ENCODE measurements at regions not wholly inside any gene's neighbourhood (a gene's known extent, or its start where the extent isn't known, plus 50 kb on each side); places are given as distances from the start of the nearest gene placed in this dataset.
"Not testable (repeated sequence)": the region's sequence is repeated elsewhere in the genome, so short reads cannot be mapped to it uniquely, and the experiment has no call there.

GRCh38 chrX:107296184-107296583, 89.8 kb downstream of the DNAAF6 start:
- DNase-seq (ENCODE audit: low read depth) = not testable (repeated sequence)

GRCh38 chrX:107298276-107298675, 91.9 kb downstream of the DNAAF6 start:
- DNase-seq (ENCODE audit: low read depth) = no peak

- DNase-seq (ENCODE audit: low read depth) = no peak
Measured at GRCh38 chrX:107301253-107301652, 94.8 kb downstream of the DNAAF6 start.

- no peak for DNase-seq (ENCODE audit: low read depth)
Measured at GRCh38 chrX:107304141-107304540, 97.7 kb downstream of the DNAAF6 start.

GRCh38 chrX:107323786-107324492, 117.5 kb downstream of the DNAAF6 start:
- no peak for DNase-seq (ENCODE audit: low read depth)

GRCh38 chrX:107324493-107325310, 118.3 kb downstream of the DNAAF6 start:
- DNase-seq (ENCODE audit: low read depth) = peak; percentile 29

DNA sequence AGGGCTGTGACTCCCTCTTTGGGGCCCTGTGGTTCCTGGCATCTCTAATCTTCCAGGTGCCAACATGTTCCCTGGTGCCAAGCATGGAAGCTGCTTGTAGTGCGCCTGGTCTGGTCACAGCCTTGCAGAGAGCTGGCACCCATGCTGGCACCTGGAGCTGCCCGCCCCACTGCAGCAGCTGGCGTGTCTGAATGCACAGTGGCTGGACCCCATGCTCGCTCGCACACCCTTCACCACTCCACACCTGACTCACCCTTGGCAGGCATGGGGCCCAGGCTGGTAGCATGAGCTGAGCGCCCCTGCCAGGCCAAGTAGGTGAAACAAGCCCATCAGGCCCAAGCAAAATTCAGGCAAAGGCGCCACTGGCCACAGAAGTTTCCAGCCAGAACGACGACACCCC, 119.1 kb downstream of the DNAAF6 start:
- DNase-seq (ENCODE audit: low read depth) = no peak

GRCh38 chrX:107348051-107348450, 101.4 kb upstream of the FRMPD3 start:
- no peak for DNase-seq (ENCODE audit: low read depth)

GRCh38 chrX:107348990-107349389, 100.5 kb upstream of the FRMPD3 start:
- no peak for DNase-seq (ENCODE audit: low read depth)

DNA sequence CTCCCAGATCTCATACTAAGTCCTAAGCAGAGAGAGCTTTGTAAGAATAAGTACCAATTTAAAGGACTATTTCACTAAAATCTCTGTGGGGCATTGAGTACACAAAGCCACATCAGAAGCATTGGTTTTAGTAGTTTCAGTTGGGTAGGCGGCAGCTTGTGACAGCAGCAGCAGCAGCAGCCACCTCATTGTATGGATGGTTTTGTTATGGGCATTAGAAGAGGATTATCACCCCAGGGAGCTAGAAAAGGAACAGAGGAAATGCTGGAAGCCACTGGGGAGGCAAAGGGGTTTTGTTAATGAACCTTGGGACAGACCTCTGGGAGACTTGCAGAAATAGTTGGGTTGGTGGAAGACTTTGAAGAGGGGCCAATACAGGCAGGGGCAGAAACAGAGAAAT, 93.9 kb upstream of the FRMPD3 start:
- DNase-seq (ENCODE audit: low read depth) = no peak

DNA sequence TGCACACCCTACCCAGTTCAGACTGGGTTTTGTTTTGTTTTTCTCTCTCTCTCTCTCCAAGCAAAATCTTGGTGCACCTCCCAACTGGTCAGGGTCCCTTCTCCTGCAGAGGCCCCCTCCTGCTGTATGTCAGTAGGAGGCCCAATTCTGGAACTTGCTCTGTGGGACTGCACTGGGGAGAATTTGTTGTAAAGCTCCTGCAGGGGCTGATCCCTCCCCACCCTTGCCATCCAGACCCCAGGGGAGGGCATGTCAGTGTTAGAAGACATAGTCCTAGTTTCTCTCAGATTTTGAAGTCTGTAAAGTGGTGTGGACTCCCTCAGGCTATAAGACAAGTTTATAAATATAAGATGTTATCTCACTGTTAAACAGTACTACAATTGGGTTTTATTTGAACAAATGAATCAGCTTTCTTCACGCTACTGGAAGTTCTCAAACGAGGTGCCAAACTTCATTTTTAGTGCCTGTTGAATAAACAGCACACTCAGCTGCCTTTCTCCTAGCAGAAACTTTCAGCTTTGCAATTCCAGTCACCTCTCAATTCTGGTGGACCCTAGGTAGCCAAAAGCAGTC, 88.6 kb upstream of the FRMPD3 start:
- DNase-seq (ENCODE audit: low read depth) = no peak

GRCh38 chrX:107370185-107370584, 79.3 kb upstream of the FRMPD3 start:
- not testable (repeated sequence) for DNase-seq (ENCODE audit: low read depth)

DNA sequence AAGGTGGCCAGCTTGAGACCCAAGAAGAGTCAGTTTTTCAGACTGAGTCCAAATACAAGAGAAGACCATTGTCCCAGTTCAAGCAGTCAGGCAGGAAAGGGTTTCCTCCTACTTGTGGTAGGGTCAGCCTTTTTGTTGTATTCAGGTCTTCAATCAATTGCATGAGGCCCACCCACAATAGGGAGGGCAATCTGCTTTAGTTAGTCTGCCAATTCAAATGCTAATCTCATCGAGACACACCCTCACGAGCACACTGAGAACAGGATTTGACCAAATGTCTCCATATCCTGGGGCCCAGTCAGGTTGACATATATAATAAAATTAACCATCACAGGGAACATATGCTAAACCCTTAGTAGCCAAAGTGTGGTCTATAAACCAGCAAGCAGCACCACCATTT, 75.3 kb upstream of the FRMPD3 start:
- no peak for DNase-seq (ENCODE audit: low read depth)

GRCh38 chrX:107374831-107375230, 74.6 kb upstream of the FRMPD3 start:
- DNase-seq (ENCODE audit: low read depth) = no peak

DNA sequence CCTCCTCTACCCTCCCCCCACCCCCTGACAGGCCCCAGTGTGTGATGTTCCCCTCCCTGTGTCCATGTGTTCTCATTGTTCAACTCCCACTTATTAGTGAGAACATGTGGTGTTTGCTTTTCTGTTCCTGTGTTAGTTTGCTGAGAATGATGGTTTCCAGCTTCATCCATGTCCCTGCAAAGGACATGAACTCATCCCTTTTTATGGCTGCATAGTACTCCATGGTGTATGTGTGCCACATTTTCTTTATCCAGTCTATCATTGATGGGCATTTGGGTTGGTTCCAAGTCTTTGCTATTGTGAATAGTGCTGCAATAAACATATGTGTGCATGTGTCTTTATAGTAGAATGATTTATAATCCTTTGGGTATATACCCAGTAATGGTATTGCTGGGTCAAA, 73.3 kb upstream of the FRMPD3 start:
- not testable (repeated sequence) for DNase-seq (ENCODE audit: low read depth)

- DNase-seq (ENCODE audit: low read depth) = no peak
Measured at GRCh38 chrX:107384397-107385105, 64.9 kb upstream of the FRMPD3 start.

DNA sequence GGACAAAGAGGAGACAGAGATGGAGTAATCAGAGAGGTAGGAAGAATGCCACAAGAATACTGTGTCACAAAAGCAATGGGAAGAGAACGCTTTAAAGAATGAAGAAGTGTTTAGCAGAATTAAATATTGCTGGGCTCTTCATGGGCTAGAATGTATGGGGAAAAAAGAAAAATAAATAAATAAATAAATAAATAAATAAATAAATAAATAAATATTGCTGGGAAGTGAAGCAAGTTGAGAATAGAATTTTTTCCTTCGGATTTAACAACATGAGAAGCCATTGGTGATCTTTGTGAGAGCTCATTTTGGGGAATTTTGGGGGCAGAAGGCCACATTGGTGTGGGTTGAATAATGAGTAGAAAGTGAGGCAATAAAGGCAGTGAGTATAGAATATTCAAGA, 59.7 kb upstream of the FRMPD3 start:
- DNase-seq (ENCODE audit: low read depth) = no peak

DNA sequence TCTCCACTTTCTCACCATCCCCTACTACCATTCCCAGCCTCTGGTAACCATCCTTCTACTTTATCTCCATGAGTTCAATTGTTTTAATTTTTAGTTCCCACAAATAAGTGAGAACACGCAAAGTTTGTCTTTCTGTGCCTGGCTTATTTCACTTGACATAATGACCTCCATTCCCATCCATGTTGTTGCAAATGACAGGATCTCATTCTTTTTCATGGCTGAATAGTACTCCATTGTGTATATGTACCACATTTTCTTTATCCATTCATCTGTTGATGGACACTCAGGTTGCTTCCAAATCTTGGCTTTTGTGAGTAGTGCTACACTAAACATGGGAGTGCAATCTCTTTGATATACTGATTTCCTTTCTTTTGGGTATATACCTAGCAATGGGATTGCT, 55.8 kb upstream of the FRMPD3 start:
- not testable (repeated sequence) for DNase-seq (ENCODE audit: low read depth)

GRCh38 chrX:107396235-107396634, 53.2 kb upstream of the FRMPD3 start:
- DNase-seq (ENCODE audit: low read depth) = no peak

DNA sequence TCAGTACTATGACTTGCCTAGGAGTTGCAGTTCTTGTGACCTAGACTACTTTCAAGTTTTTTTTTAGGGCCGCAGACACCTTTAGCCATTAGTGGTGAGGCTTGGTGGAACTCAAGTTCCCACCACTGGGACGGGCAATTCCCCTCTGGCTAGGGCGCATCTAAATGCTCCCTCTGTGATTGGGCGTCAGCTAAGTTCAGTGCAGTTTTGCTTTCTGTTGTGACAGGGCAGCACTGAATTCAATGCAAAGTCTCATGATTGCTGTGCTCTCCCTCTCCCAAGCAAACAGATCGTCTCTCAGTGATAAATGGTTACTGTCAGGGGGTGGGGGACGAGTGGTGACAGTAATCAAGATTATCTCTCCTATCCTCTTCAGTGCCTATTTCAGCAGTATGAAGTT, 52.7 kb upstream of the FRMPD3 start:
- DNase-seq (ENCODE audit: low read depth) = no peak

GRCh38 chrX:107398115-107398514, 51.3 kb upstream of the FRMPD3 start:
- no peak for DNase-seq (ENCODE audit: low read depth)

Measured in EH (cell line).